HCT116 (cell line): ENCODE measurements at regions not wholly inside any gene's neighbourhood (a gene's known extent, or its start where the extent isn't known, plus 50 kb on each side); places are given as distances from the start of the nearest gene placed in this dataset.

ENCODE experiments used
- ATAC-seq: fragments of 200-7000 bp; cut with Tn5 transposase; 2 replicates; pipeline ENCODE4 v1.9.1; 2020; ENCODE audit warnings: mild to moderate bottlenecking, moderate library complexity
- BruUV-seq: library from RNA; stranded (reverse); fragments of 400-500 nt; replicated peaks from 2 replicates; lab custom pipeline; 2021; lab: Mats Ljungman, UMichigan
- CTCF ChIA-PET: fragments of 300-600 bp; sonication (Branson Sonifier 250); formaldehyde crosslinking; loops from one replicate; lab custom pipeline; 2021; ENCODE audit warnings: antibody characterized with exemption; lab: Charles Lee
- POLR2A ChIA-PET: fragments of 300-600, 350-600 bp; sonication (Branson Sonifier 250); formaldehyde crosslinking; loops from one replicate; lab custom pipeline; 2021; ENCODE audit warnings: antibody characterized with exemption; lab: Charles Lee
- RAD21 ChIA-PET, 2 experiments: fragments of 300-600 bp; sonication (Branson Sonifier 250); formaldehyde crosslinking; loops; one replicate each; lab custom pipeline; 2023; ENCODE audit warnings: low total read pairs in 2 of 2; ENCODE audit not compliant: uncharacterized antibody in 2 of 2, unreplicated experiment in 2 of 2, low non-redundant PET in 1 of 2; lab: Charles Lee
- DNase-seq: peaks from one replicate; pipeline ENCODE4 v3.0.0-alpha.2; 2010; ENCODE audit warnings: low read depth, low spot score
- H2AFZ ChIP-seq: fragments of 200-600 bp; shearing (Covaris generic), sonication (generic); 2 replicates; pipeline ENCODE4 v1.6.1; 2017; ENCODE audit warnings: low read depth, mixed run types, mixed read lengths, antibody characterized with exemption, low read length; ENCODE audit not compliant: poor library complexity, severe bottlenecking
- H3K27ac ChIP-seq: 2 replicates; pipeline ENCODE4 v1.5.1; 2012; ENCODE audit warnings: low read depth, low read length
- H3K27me3 ChIP-seq: fragments of 200-600 bp; sonication (generic); 2 replicates; pipeline ENCODE4 v1.6.1; 2016; ENCODE audit warnings: mixed run types, low read length, mixed read lengths; ENCODE audit not compliant: insufficient read depth
- H3K36me3 ChIP-seq, 2 experiments: fragments of 200-500 bp in 1 of 2; fragments of 200-600 bp in 1 of 2; sonication (Bioruptor generic) in 1 of 2; sonication (generic) in 1 of 2; 2 replicates each; pipeline versions ENCODE4 v1.5.1 to v1.6.1; 2014 to 2016; ENCODE audit warnings: low read length in 2 of 2, inconsistent platforms in 1 of 2, mixed read lengths in 1 of 2, mixed run types in 1 of 2; ENCODE audit not compliant: insufficient read depth in 2 of 2, control insufficient read depth in 1 of 2
- H3K4me1 ChIP-seq, 2 experiments: fragments of 200-600 bp in 1 of 2; sonication (generic) in 1 of 2; 2 replicates each; pipeline versions ENCODE4 v1.5.1 to v1.6.1; 2012 to 2017; ENCODE audit warnings: low read length in 2 of 2, inconsistent platforms in 1 of 2, mild to moderate bottlenecking in 1 of 2, mixed read lengths in 1 of 2, mixed run types in 1 of 2, moderate library complexity in 1 of 2; ENCODE audit not compliant: insufficient read depth in 2 of 2, control insufficient read depth in 1 of 2
- H3K4me2 ChIP-seq: fragments of 200-600 bp; sonication (generic); 2 replicates; pipeline ENCODE4 v1.6.1; 2017; ENCODE audit warnings: mixed run types, low read length, mixed read lengths
- H3K4me3 ChIP-seq, 2 experiments: fragments of 200-600 bp in 1 of 2; sonication (generic) in 1 of 2; replicated peaks in 1 of 2; 2 replicates each; pipeline ENCODE4 v1.5.1; 2011 to 2016; ENCODE audit warnings: low read length in 2 of 2, control low read depth in 1 of 2, low read depth in 1 of 2, mild to moderate bottlenecking in 1 of 2, mixed read lengths in 1 of 2, mixed run types in 1 of 2
- H3K79me2 ChIP-seq: fragments of 200-600 bp; sonication (generic); 2 replicates; pipeline ENCODE4 v1.6.1; 2017; ENCODE audit warnings: mild to moderate bottlenecking, mixed run types, low read length, moderate library complexity, mixed read lengths; ENCODE audit not compliant: insufficient read depth
- H3K9ac ChIP-seq: fragments of 200-600 bp; sonication (generic); 2 replicates; pipeline ENCODE4 v1.6.1; 2016; ENCODE audit warnings: low read length, mixed read lengths
- H3K9me2 ChIP-seq: fragments of 200-600 bp; sonication (generic), shearing (Covaris generic); 2 replicates; pipeline ENCODE4 v1.6.1; 2017; ENCODE audit warnings: mixed run types, mild to moderate bottlenecking, moderate library complexity; ENCODE audit not compliant: insufficient read depth
- H3K9me3 ChIP-seq, 2 experiments: fragments of 200-500 bp in 1 of 2; fragments of 200-600 bp in 1 of 2; sonication (Bioruptor generic) in 1 of 2; sonication (generic) in 1 of 2; 2 replicates each; pipeline ENCODE4 v1.6.1; 2014 to 2017; ENCODE audit warnings: low read length in 2 of 2, mixed read lengths in 2 of 2, inconsistent platforms in 1 of 2, low read depth in 1 of 2, mild to moderate bottlenecking in 1 of 2, mixed run types in 1 of 2, moderate library complexity in 1 of 2; ENCODE audit not compliant: control insufficient read depth in 1 of 2, insufficient read depth in 1 of 2
- H4K20me1 ChIP-seq: fragments of 200-600 bp; sonication (generic), shearing (Covaris generic); 2 replicates; pipeline ENCODE4 v1.6.1; 2017; ENCODE audit warnings: mixed run types, mild to moderate bottlenecking, moderate library complexity; ENCODE audit not compliant: insufficient read depth
- CBX3 ChIP-seq: IDR thresholded peaks from 2 replicates; pipeline ENCODE4 v1.6.1; 2012; ENCODE audit warnings: low read depth
- EGR1 ChIP-seq: IDR thresholded peaks from 2 replicates; pipeline ENCODE4 v1.6.1; 2012; ENCODE audit warnings: low read depth
- ELF1 ChIP-seq: IDR thresholded peaks from 2 replicates; pipeline ENCODE4 v1.6.1; 2012; ENCODE audit warnings: low read depth, borderline replicate concordance
- EZH2 ChIP-seq: fragments of 200-600 bp; sonication (generic); IDR thresholded peaks from 2 replicates; pipeline ENCODE4 v1.6.1; 2017; ENCODE audit warnings: antibody characterized with exemption, mixed run types
- FOSL1 ChIP-seq: IDR thresholded peaks from 2 replicates; pipeline ENCODE4 v1.6.1; 2012; ENCODE audit warnings: low read depth
- POLR2A ChIP-seq: IDR thresholded peaks from 2 replicates; pipeline ENCODE4 v1.7.0; 2011; ENCODE audit warnings: borderline replicate concordance; ENCODE audit not compliant: insufficient read depth, insufficient read length; ENCODE audit errors: extremely low read depth
- POLR2AphosphoS5 ChIP-seq: IDR thresholded peaks from 2 replicates; pipeline ENCODE4 v1.6.1; 2011; ENCODE audit warnings: mild to moderate bottlenecking, low read depth, low read length, moderate library complexity
- RAD21 ChIP-seq: IDR thresholded peaks from 2 replicates; pipeline ENCODE4 v1.6.1; 2012; ENCODE audit warnings: low read depth, mild to moderate bottlenecking
- SP1 ChIP-seq: IDR thresholded peaks from 2 replicates; pipeline ENCODE4 v1.6.1; 2012; ENCODE audit warnings: low read depth
- SRF ChIP-seq: IDR thresholded peaks from 2 replicates; pipeline ENCODE4 v1.6.1; 2012; ENCODE audit warnings: low read depth
- TCF7L2 ChIP-seq: IDR thresholded peaks from 2 replicates; pipeline ENCODE4 v1.7.0; 2011; ENCODE audit warnings: borderline replicate concordance, inconsistent platforms; ENCODE audit not compliant: insufficient read depth, insufficient read length; ENCODE audit errors: extremely low read depth
- YY1 ChIP-seq: IDR thresholded peaks from 2 replicates; pipeline ENCODE4 v1.6.1; 2011; ENCODE audit warnings: low read length, low read depth, moderate library complexity, mild to moderate bottlenecking; ENCODE audit not compliant: insufficient replicate concordance; ENCODE audit errors: extremely low read depth
- ZFX ChIP-seq: fragments of 450-650 bp; IDR thresholded peaks from 2 replicates; pipeline ENCODE4 v1.6.1; 2017
- ZNF274 ChIP-seq: fragments of 200-500 bp; sonication (Bioruptor generic); IDR thresholded peaks from 2 replicates; pipeline ENCODE4 v1.6.1; 2014; ENCODE audit warnings: mild to moderate bottlenecking, low read depth, low read length, inconsistent platforms
- intact Hi-C: fragments of 100-400 bp; cut with micrococcal nuclease; formaldehyde crosslinking; loops from 2 replicates; pipeline ENCODE4 v1.10.0; 2022
- TF ChIP-seq, protein P1 (sequence below): IDR thresholded peaks from 2 replicates; pipeline ENCODE4 v1.6.1; 2012; ENCODE audit warnings: low read depth
- TF ChIP-seq, protein P2 (sequence below): IDR thresholded peaks from 2 replicates; pipeline ENCODE4 v1.6.1; 2012

DNA sequence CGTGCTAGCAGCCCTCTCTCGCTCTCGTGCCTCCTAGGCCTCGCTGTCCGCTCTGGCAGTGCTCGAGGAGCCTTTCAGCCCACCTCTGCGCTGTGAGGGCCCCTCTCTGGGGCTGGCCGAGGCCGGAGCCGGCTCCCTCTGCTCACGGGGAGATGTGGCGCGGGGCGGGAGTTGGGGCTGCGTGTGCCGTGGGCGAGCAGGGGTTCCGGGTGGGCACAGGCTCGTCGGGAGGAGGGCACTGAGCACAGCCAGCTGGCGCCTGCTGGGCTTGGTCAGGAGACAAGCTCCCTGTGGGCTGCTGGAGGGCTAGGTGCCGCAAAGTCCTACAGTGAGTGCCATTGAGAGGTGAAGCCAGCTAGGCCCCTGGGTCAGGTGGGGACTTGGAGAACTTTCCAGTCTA, 994.5 kb downstream of the C4orf33 start:
- no peak overlapping the region for H3K4me3 ChIP-seq
- no peak overlapping the region for H3K9ac ChIP-seq
- H3K9me3 ChIP-seq, result no peaks in the 10 kb centered on the region
- POLR2A ChIA-PET, result no interaction called here
- TF ChIP-seq TCF7L2 (no peak), SRF (no peak), YY1 (no peak), RAD21 (no peak), EGR1 (no peak), POLR2AphosphoS5 (no peak), SP1 (no peak), ELF1 (no peak), CBX3 (no peak), ZNF274 (no peak), ZFX (no peak), POLR2A (no peak), FOSL1 (no peak), EZH2 (no peak)
- TF ChIP-seq, protein P1, sequence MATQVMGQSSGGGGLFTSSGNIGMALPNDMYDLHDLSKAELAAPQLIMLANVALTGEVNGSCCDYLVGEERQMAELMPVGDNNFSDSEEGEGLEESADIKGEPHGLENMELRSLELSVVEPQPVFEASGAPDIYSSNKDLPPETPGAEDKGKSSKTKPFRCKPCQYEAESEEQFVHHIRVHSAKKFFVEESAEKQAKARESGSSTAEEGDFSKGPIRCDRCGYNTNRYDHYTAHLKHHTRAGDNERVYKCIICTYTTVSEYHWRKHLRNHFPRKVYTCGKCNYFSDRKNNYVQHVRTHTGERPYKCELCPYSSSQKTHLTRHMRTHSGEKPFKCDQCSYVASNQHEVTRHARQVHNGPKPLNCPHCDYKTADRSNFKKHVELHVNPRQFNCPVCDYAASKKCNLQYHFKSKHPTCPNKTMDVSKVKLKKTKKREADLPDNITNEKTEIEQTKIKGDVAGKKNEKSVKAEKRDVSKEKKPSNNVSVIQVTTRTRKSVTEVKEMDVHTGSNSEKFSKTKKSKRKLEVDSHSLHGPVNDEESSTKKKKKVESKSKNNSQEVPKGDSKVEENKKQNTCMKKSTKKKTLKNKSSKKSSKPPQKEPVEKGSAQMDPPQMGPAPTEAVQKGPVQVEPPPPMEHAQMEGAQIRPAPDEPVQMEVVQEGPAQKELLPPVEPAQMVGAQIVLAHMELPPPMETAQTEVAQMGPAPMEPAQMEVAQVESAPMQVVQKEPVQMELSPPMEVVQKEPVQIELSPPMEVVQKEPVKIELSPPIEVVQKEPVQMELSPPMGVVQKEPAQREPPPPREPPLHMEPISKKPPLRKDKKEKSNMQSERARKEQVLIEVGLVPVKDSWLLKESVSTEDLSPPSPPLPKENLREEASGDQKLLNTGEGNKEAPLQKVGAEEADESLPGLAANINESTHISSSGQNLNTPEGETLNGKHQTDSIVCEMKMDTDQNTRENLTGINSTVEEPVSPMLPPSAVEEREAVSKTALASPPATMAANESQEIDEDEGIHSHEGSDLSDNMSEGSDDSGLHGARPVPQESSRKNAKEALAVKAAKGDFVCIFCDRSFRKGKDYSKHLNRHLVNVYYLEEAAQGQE, result no peak
- TF ChIP-seq, protein P2, sequence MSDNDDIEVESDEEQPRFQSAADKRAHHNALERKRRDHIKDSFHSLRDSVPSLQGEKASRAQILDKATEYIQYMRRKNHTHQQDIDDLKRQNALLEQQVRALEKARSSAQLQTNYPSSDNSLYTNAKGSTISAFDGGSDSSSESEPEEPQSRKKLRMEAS, result no peak
- no peaks in the 10 kb centered on the region for H4K20me1 ChIP-seq
- RAD21 ChIA-PET, result no interaction called here
- ATAC-seq (no peak), DNase-seq (no peak)
- H3K36me3 ChIP-seq, result no peaks in the 10 kb centered on the region
- 0 out of 2 replicates have a peak, but pooled peaks cover 3% of the 10 kb centered on the region for H3K9me2 ChIP-seq
- no peak overlapping the region for H2AFZ ChIP-seq
- no peak overlapping the region for H3K4me2 ChIP-seq
- H3K27me3 ChIP-seq, result no peaks in the 10 kb centered on the region
- H3K27ac ChIP-seq, result no peak overlapping the region
- intact Hi-C loops, result no loop called here
- BruUV-seq, result no TSS peak
- CTCF ChIA-PET, result no interaction called here
- H3K79me2 ChIP-seq, result no peaks in the 10 kb centered on the region
- H3K4me1 ChIP-seq, result no peaks in the 10 kb centered on the region
